K562 (cell line): ENCODE measurements at regions not wholly inside any gene's neighbourhood (a gene's known extent, or its start where the extent isn't known, plus 50 kb on each side); places are given as distances from the start of the nearest gene placed in this dataset.
A peak's percentile ranks its signal among the peaks of the same experiment; 100 is the strongest.
"Not testable (repeated sequence)": the region's sequence is repeated elsewhere in the genome, so short reads cannot be mapped to it uniquely, and the experiment has no call there.

ENCODE experiments used
- ATAC-seq: fragments of 200-7000 bp; cut with Tn5 transposase; 3 replicates; pipeline ENCODE4 v1.9.1; 2020; ENCODE audit warnings: moderate library complexity
- BruUV-seq: library from RNA; stranded (reverse); fragments of 400-500 nt; replicated peaks from 2 replicates; lab custom pipeline; 2021; lab: Mats Ljungman, UMichigan
- CTCF ChIA-PET: fragments of 300-600 bp; formaldehyde crosslinking; extraction: SDS; loops from one replicate; lab custom pipeline; 2021; ENCODE audit warnings: low intra/inter-chr PET ratio; lab: Yijun Ruan, JAX
- POLR2A ChIA-PET: fragments of 300-600, 350-650 bp; sonication (Branson Sonifier 250); formaldehyde crosslinking; extraction: SDS; loops from one replicate; lab custom pipeline; 2021; ENCODE audit warnings: antibody characterized with exemption, inconsistent platforms; lab: Yijun Ruan, JAX
- DNase-seq, 4 experiments: peaks; one replicate each; pipeline versions ENCODE4 v3.0.0 to v3.0.0-alpha.2; 2011 to 2018; ENCODE audit warnings: low spot score in 3 of 4, mixed read lengths in 3 of 4; ENCODE audit errors: extremely low read depth in 1 of 4
- FAIRE-seq: peaks from 2 replicates; lab custom pipeline; 2011; peaks lifted over from hg19 to GRCh38; lab: Jason Lieb, UNC
- H2AFZ ChIP-seq: 2 replicates; pipeline ENCODE4 v1.6.0; 2011; ENCODE audit warnings: low read depth, low read length, control low read depth, inconsistent platforms
- H3K27ac ChIP-seq: fragments of 200-600 bp; 3 replicates; pipeline ENCODE4 v1.8.0; 2011; ENCODE audit warnings: low read depth, mild to moderate bottlenecking, control low read depth, inconsistent platforms, low read length, moderate library complexity, mixed read lengths; ENCODE audit errors: extremely low read depth
- H3K27me3 ChIP-seq, 2 experiments: fragments of 300-600 bp in 1 of 2; 2 replicates in 1 of 2; 3 replicates in 1 of 2; pipeline versions ENCODE4 v1.6.0 to v1.8.0; 2011; ENCODE audit warnings: inconsistent platforms in 2 of 2, low read length in 2 of 2, mild to moderate bottlenecking in 1 of 2, mixed read lengths in 1 of 2, moderate library complexity in 1 of 2; ENCODE audit not compliant: control insufficient read depth in 2 of 2, insufficient read depth in 2 of 2
- H3K36me3 ChIP-seq: fragments of 300-600 bp; 3 replicates; pipeline ENCODE4 v1.8.0; 2011; ENCODE audit warnings: mild to moderate bottlenecking, low read length, inconsistent platforms; ENCODE audit not compliant: control insufficient read depth, insufficient read depth
- H3K4me1 ChIP-seq, 2 experiments: fragments of 200-600 bp in 1 of 2; replicated peaks in 1 of 2; 2 replicates in 1 of 2; 3 replicates in 1 of 2; pipeline versions ENCODE4 v1.5.1 to v1.8.0; 2011; ENCODE audit warnings: inconsistent platforms in 2 of 2, low read length in 2 of 2, mild to moderate bottlenecking in 1 of 2, mixed read lengths in 1 of 2, moderate library complexity in 1 of 2; ENCODE audit not compliant: control insufficient read depth in 2 of 2, insufficient read depth in 2 of 2
- H3K4me2 ChIP-seq: 2 replicates; pipeline ENCODE4 v1.6.1; 2011; ENCODE audit warnings: low read length, control low read depth, inconsistent platforms, mixed read lengths; ENCODE audit not compliant: insufficient read depth
- H3K4me3 ChIP-seq: fragments of 200-600 bp; sonication (generic), shearing (Covaris generic); 2 replicates; pipeline ENCODE4 v1.5.1; 2016; ENCODE audit warnings: control low read depth, inconsistent platforms
- H3K79me2 ChIP-seq: fragments of 200-600 bp; 3 replicates; pipeline ENCODE4 v1.8.0; 2011; ENCODE audit warnings: low read length, inconsistent platforms; ENCODE audit not compliant: control insufficient read depth, insufficient read depth
- H3K9ac ChIP-seq, 2 experiments: 2 replicates each; pipeline versions ENCODE4 v1.6.0 to v1.6.1; 2011; ENCODE audit warnings: low read depth in 2 of 2, low read length in 2 of 2, control low read depth in 1 of 2, inconsistent platforms in 1 of 2, mild to moderate bottlenecking in 1 of 2, mixed read lengths in 1 of 2; ENCODE audit not compliant: insufficient read depth in 1 of 2
- H3K9me1 ChIP-seq: one replicate; pipeline ENCODE4 v1.6.0; 2011; ENCODE audit warnings: inconsistent platforms, mild to moderate bottlenecking, low read length, moderate library complexity; ENCODE audit not compliant: control insufficient read depth, insufficient read depth
- H3K9me3 ChIP-seq: replicated peaks from 2 replicates; pipeline ENCODE4 v1.5.1; 2011; ENCODE audit warnings: low read depth, low read length, inconsistent platforms; ENCODE audit not compliant: control insufficient read depth, insufficient read depth
- H4K20me1 ChIP-seq: replicated peaks from 2 replicates; pipeline ENCODE4 v1.6.1; 2011; ENCODE audit warnings: low read length, inconsistent platforms, mixed read lengths; ENCODE audit not compliant: control insufficient read depth, insufficient read depth
- E4F1 ChIP-seq: fragments of 250-450 bp; sonication (Bioruptor Pico); IDR thresholded peaks from 2 replicates; pipeline ENCODE4 v1.5.0; 2021; ENCODE audit warnings: mild to moderate bottlenecking, borderline replicate concordance
- FOXA3 ChIP-seq, 2 experiments: fragments of 450-650 bp in 1 of 2; sonication (generic) in 1 of 2; formaldehyde crosslinking; IDR thresholded peaks in 1 of 2; conservative IDR thresholded peaks in 1 of 2; 2 replicates each; pipeline versions ENCODE4 v1.4.0 to v1.8.0; 2020 to 2022; ENCODE audit warnings: mild to moderate bottlenecking in 2 of 2, missing genetic modification reagents in 1 of 2
- KDM1A ChIP-seq, 2 experiments: fragments of 450-650 bp; IDR thresholded peaks; 2 replicates each; pipeline ENCODE4 v1.6.1; 2016; ENCODE audit warnings: mild to moderate bottlenecking in 2 of 2
- NR0B1 ChIP-seq: fragments of 450-650 bp; IDR thresholded peaks from one replicate; pipeline ENCODE4 v1.6.1; 2018; ENCODE audit warnings: mild to moderate bottlenecking, moderate library complexity; ENCODE audit not compliant: partially characterized antibody
- RBM14 ChIP-seq: fragments of 200-400 bp; formaldehyde crosslinking; IDR thresholded peaks from 2 replicates; pipeline ENCODE4 v1.6.1; 2018; ENCODE audit warnings: low read depth, mild to moderate bottlenecking, low read length, moderate library complexity, borderline replicate concordance; ENCODE audit not compliant: insufficient read depth
- WGBS: fragments of 100-300 bp; shearing (Covaris generic); methylation state at CpG from one replicate; pipeline ENCODE4 v1.1.6; 2016; ENCODE audit warnings: low coverage, mixed read lengths; ENCODE audit not compliant: insufficient coverage; ENCODE audit errors: missing lambda C conversion rate; 5-methylcytosine and 5-hydroxymethylcytosine counted together
- in situ Hi-C: fragments of 300-500 bp; cut with MboI; formaldehyde crosslinking; loops from 4 replicates; pipeline ENCODE4 v1.15.0; 2018; ENCODE audit warnings: inconsistent platforms, mixed read lengths
- intact Hi-C: fragments of 100-400 bp; cut with micrococcal nuclease; formaldehyde crosslinking; loops from 2 replicates; pipeline ENCODE4 v1.14.2; 2022

GRCh38 chr7:122248472-122248871, 56.1 kb downstream of the FEZF1 start (continued):
- TF ChIP-seq E4F1 (CRISPR knock-in tag): no peak
- TF ChIP-seq RBM14: no peak
- TF ChIP-seq NR0B1: no peak
- TF ChIP-seq KDM1A (IDR thresholded peaks at IDR 0.05): no peak

- FAIRE-seq, H3K9me1 ChIP-seq, H3K4me3 ChIP-seq, in situ Hi-C loops, H3K4me1 ChIP-seq, ATAC-seq, H3K79me2 ChIP-seq, BruUV-seq, H3K4me2 ChIP-seq, CTCF ChIA-PET, H3K9me3 ChIP-seq, H4K20me1 ChIP-seq, H2AFZ ChIP-seq, H3K27me3 ChIP-seq, H3K9ac ChIP-seq, intact Hi-C loops, H3K36me3 ChIP-seq, H3K27ac ChIP-seq, DNase-seq: not testable (repeated sequence)
- peak in 1 of 2 experiments; percentile 54; a peak in 2 of 4 replicates for TF ChIP-seq FOXA3 (CRISPR knock-in tag; conservative IDR thresholded peaks at IDR 0.05 in 1 of 2, IDR thresholded peaks at IDR 0.05 in 1 of 2)
- under 1% methylated on average over 14 of the region's 14 CpGs for WGBS
- POLR2A ChIA-PET: interaction anchor here (0.6 kb wide), 1 partner anchor 357 kb away, joined by 4 read pairs; no protein-coding TSS in a partner anchor
Measured at GRCh38 chr7:122238729-122239128, 65.8 kb downstream of the FEZF1 start.
